ENCODE measurements at regions not wholly inside any gene's neighbourhood (a gene's known extent, or its start where the extent isn't known, plus 50 kb on each side); places are given as distances from the start of the nearest gene placed in this dataset.
"Not testable (repeated sequence)": the region's sequence is repeated elsewhere in the genome, so short reads cannot be mapped to it uniquely, and the experiment has no call there.

DNA sequence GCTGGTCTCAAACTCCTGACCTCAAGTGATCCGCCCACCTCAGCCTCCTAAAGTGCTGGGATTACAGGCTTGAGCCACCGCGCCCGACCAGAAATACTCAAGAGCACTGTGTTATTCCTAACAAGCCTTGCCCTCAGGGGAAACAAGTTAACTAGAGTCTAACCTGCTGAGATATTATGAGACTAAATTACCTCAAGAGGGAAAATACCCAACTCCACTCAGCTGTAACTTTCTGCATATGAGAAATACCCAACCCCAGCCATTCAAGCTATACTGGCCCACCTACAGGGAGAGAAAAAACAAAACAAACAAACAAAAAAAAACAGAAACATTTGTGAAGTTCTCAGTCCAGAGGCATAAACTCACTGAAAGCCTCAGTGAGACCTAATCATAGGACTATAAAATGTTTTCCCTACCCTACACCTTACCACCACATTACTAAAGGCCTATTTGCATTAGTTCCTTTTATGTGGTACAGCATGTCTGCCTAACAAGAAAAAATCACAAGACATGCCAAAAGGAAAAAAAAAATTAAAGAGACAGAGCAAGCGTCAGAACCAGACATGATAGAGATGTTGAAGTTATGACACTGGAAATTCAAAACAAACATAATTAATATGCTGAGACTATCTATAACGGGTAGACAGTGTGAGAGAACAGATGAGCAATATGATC is 876.0 kb downstream of the FSTL5 start:
- H3K4me3 ChIP-seq (ENCODE audit: low read length), result no peak overlapping the region
- TF ChIP-seq, protein P1, sequence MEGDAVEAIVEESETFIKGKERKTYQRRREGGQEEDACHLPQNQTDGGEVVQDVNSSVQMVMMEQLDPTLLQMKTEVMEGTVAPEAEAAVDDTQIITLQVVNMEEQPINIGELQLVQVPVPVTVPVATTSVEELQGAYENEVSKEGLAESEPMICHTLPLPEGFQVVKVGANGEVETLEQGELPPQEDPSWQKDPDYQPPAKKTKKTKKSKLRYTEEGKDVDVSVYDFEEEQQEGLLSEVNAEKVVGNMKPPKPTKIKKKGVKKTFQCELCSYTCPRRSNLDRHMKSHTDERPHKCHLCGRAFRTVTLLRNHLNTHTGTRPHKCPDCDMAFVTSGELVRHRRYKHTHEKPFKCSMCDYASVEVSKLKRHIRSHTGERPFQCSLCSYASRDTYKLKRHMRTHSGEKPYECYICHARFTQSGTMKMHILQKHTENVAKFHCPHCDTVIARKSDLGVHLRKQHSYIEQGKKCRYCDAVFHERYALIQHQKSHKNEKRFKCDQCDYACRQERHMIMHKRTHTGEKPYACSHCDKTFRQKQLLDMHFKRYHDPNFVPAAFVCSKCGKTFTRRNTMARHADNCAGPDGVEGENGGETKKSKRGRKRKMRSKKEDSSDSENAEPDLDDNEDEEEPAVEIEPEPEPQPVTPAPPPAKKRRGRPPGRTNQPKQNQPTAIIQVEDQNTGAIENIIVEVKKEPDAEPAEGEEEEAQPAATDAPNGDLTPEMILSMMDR (conservative IDR thresholded peaks at IDR 0.05; ENCODE audit: low read depth, low read length), result no peak
- no peak for DNase-seq (ENCODE audit: low read depth)

DNA sequence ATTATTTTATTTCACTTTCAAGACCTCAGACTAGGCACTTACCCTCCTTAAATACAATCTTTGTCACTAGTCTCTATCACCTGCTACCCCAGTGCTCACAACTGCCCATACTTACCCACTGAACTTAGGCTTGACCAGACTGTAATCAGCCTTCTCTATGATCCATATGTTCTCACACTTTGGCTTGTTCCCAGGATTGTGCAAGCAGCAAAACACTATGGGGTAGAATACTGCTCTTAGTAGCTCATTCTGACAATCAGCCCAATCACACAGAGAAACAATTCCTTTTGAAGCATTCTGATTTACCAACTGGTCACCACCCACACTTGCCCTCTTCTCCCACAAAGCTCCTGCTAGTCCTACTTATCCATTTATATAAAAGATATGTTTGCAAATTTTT is 878.3 kb downstream of the FSTL5 start:
- H3K4me3 ChIP-seq (ENCODE audit: low read length), result no peak overlapping the region
- TF ChIP-seq, protein P1 (conservative IDR thresholded peaks at IDR 0.05; ENCODE audit: low read depth, low read length), result no peak
- DNase-seq (ENCODE audit: low read depth), result no peak

DNA sequence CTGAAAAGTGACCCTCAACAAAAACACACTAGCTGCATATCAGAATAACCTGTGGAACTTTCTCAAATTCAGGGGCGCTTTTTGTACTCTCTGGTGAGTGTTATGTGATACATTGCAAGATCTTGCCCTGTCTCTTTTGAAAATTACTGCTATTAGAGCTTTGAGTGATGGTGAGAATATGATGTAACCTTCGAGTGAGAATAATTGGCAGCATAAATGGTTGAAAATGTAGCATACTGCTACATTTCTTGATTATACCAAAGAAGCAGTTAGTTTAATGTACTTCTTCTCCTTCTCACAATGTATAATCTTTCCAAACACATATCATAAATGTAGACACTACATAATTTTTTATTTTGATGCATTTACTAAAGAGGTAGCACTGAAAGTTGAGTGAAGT is 882.9 kb downstream of the FSTL5 start:
- no peak overlapping the region for H3K4me3 ChIP-seq (ENCODE audit: low read length)
- TF ChIP-seq, protein P1 (conservative IDR thresholded peaks at IDR 0.05; ENCODE audit: low read depth, low read length), result no peak
- DNase-seq (ENCODE audit: low read depth), result no peak

DNA sequence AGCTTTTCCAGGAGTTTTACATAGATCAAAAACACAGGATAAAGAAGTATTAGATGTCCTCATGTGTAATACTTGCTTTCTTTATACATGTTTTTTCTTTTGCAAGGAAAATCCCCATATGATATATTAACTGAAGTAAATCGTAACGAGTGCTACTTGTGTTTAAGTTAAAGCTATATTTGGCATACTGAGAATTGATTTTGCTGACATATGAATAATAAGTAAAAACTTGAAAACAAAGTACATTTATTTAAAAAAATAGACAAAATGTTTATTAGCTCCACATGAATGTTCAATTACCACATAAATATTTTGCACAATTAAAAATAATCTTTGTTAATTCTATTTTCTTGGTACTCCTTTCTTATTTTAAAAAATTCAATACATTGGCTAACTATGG is 884.7 kb downstream of the FSTL5 start:
- H3K4me3 ChIP-seq (ENCODE audit: low read length), result no peak overlapping the region
- TF ChIP-seq, protein P1 (conservative IDR thresholded peaks at IDR 0.05; ENCODE audit: low read depth, low read length), result no peak

DNA sequence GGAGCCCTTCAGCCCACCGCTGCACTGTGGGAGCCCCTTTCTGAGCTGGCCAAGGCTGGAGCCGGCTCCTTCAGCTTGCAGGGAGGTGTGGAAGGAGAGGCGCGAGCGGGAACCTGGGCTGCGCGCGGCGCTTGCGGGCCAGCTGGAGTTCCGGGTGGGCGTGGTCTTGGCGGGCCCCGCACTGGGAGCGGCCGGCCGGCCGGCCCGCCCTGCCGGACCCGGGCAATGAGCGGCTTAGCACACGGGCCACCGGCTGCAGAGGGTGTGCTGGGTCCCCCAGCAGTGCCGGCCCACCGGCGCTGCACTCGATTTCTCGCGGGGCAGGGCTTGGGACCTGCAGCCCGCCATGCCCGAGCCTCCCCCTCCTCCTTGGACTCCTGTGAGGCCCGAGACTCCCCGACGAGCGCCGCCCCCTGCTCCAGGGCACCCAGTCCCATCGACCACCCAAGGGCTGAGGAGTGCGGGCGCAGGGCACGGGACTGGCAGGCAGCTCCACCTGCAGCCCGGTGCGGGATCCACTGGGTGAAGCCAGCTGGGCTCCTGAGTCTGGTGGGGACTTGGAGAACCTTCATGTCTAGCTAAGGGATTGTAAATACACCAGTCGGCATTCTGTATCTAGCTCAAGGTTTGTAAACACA is 886.5 kb downstream of the FSTL5 start:
- DNase-seq (ENCODE audit: low read depth); H3K4me3 ChIP-seq (ENCODE audit: low read length): not testable (repeated sequence)

More for the DNA sequence above, 884.7 kb downstream of the FSTL5 start:
- DNase-seq (ENCODE audit: low read depth), result no peak

DNA sequence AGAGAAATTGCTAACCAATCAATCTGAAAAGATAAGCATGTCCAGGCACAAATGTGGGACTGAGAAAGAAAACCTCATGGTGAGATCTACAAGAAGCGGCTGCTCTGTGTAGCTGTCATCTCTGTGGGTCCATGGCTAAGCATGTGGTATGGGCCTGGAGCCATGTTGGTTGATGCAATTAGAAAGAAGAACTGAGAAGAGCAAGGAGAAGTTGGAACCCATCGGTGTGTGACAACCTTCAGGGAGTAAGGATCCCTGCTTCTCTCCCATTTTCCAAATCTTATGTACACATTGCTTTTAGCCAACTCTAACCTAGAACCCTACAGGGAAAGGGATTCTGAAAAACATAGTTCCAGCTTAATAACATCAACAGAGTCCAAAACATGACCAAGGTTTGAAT is 890.2 kb downstream of the FSTL5 start:
- DNase-seq (ENCODE audit: low read depth), result no peak
- TF ChIP-seq, protein P1 (conservative IDR thresholded peaks at IDR 0.05; ENCODE audit: low read depth, low read length), result no peak
- H3K4me3 ChIP-seq (ENCODE audit: low read length), result no peak overlapping the region

DNA sequence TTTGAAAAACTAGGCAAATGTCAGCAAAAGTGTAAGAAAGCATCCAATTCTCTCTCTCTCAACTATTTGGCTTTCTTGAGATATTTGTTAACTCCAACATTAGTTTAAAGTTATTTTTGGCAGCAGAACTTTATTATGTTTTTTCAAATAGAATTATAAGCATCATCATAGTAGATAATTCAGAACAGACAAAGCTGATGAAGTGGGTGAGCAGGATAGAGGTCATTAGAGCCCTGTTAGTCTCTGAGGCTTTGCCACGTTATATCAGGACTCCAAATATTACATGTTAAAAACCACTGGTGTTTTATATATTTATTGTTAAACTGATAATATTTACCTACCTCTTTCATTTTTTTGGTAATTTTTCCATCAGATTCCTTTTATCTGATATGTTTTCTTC is 903.0 kb downstream of the FSTL5 start:
- DNase-seq (ENCODE audit: low read depth), result no peak
- H3K4me3 ChIP-seq (ENCODE audit: low read length), result no peak overlapping the region
- TF ChIP-seq, protein P1 (conservative IDR thresholded peaks at IDR 0.05; ENCODE audit: low read depth, low read length), result no peak
